GM12865 (cell line): ENCODE measurements at regions not wholly inside any gene's neighbourhood (a gene's known extent, or its start where the extent isn't known, plus 50 kb on each side); places are given as distances from the start of the nearest gene placed in this dataset.

Source experiments
- DNase-seq: peaks from one replicate; pipeline ENCODE4 v3.0.0; 2010; ENCODE audit warnings: low read depth
- H3K4me3 ChIP-seq: 2 replicates; pipeline ENCODE4 v1.5.1; 2011; ENCODE audit warnings: mild to moderate bottlenecking, low read depth, low read length, control low read depth
- TF ChIP-seq, protein P1 (sequence below): IDR thresholded peaks from 2 replicates; pipeline ENCODE4 v1.5.1; 2011; ENCODE audit warnings: low read length, control low read depth, low read depth, inconsistent platforms; ENCODE audit not compliant: insufficient read depth; ENCODE audit errors: missing control alignments

DNA sequence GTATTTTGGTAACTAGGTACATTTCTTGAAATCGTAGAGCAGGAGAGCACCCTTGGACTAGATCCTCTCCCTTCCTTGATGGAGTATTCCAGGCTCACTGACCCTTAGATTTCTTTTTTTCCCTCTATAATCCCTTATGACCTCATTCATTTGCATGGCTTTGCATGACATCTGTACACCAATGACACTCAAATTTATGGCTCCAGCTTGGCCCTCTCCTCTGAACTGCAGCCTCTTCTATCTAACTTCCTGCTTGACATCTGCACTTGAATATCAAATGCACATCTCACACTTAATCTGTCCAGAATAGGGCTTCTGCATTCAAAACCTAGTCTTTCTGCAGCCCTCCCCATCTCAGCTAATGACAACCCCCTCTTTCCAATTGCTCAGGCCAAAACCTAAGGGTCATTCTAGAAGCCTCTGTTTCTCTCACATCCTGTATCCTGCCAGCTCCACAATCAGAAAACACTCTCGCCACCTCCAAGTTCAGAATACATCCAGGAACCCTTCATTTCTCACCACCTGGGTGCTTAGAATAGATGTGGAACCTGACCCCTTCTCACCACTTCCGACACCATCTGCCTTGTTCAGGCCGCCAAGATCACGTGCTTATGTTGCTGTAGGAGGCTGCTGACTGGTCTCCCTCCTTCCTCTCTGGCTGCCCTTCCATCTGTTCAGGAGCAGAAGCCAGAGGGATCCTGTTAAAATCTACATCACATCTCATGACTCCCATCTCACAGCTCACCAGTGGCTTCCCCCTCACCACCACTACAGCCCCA, 138.9 kb upstream of the MTNR1B start:
- peak; percentile 29 for DNase-seq
- H3K4me3 ChIP-seq: no peak overlapping the region
- TF ChIP-seq, protein P1, sequence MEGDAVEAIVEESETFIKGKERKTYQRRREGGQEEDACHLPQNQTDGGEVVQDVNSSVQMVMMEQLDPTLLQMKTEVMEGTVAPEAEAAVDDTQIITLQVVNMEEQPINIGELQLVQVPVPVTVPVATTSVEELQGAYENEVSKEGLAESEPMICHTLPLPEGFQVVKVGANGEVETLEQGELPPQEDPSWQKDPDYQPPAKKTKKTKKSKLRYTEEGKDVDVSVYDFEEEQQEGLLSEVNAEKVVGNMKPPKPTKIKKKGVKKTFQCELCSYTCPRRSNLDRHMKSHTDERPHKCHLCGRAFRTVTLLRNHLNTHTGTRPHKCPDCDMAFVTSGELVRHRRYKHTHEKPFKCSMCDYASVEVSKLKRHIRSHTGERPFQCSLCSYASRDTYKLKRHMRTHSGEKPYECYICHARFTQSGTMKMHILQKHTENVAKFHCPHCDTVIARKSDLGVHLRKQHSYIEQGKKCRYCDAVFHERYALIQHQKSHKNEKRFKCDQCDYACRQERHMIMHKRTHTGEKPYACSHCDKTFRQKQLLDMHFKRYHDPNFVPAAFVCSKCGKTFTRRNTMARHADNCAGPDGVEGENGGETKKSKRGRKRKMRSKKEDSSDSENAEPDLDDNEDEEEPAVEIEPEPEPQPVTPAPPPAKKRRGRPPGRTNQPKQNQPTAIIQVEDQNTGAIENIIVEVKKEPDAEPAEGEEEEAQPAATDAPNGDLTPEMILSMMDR: no peak

DNA sequence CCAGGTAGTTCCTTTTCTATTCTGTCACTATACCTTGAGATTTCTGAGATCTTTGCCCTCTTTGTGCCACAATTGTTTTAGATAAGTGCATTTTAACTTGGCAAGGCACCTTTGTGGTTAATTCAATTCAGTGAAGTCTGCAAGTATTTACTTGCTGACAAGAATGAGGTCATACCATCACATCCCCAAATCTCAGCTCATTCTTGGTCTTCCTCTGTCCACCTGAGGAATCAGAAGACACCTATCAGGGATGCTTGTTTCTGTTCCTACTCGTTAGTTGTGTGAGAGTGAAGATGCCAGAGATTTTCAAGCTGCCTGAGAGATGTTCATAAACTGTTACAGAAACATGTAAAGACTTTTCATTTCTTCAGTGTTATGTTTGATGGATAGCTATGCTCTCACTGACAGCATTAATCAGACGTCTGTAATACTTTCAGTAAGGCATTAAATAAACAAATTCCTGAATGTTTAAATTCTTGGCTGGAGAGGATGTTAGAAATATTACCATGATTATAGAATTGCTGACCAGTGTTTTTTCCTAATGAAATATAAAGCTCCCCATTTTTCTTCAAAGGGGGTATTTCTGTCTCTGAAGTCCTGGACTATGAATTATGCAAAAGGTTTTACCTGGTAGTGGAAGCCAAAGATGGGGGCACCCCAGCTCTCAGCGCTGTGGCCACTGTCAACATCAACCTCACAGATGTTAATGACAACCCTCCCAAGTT, 135.0 kb upstream of the MTNR1B start:
- no peak for DNase-seq
- H3K4me3 ChIP-seq: no peak overlapping the region
- TF ChIP-seq, protein P1: no peak

DNA sequence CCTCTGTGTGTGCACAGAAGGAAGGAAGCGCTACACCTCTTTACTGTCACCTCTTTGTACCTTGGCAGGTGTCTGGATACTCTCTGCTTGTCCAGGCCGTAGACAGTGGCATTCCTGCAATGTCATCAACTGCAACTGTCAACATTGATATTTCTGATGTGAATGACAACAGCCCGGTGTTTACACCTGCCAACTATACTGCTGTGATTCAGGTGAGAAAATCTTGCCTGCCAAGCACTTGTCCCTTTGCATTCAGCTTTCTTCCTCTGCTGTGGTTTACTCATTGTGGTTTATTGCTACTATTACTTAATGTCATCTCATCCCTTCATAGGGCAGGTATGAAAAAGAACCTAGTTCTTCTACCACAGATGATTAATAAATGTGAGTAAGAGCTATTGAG, 131.9 kb upstream of the MTNR1B start:
- no peak overlapping the region for H3K4me3 ChIP-seq
- no peak for DNase-seq
- TF ChIP-seq, protein P1: no peak

DNA sequence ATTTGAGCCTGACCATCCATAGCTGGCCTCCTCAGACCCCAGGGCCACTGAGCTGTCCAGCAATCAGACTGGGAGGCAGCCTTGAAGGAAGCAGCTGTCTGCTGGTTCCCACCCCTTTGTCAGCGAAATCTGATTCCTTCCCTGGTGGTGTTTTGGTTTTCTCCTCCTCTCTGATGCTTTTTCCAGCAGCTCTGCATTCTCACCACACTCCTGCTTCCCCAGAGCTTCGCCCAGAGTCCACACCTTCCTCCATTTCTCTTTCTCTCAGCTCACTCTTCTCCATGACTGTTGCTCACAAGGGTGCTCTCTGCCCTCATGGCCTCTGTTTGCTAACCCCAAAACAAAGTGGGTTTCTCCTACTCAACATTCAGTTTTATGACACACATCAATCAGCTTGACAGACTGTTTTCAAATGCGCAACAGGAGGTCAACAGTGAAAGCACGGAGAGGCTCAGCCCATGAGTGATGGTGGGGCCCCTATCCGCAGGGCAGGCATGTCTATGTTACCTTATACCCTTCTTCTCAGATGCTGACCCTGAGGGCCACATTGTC, 130.6 kb upstream of the MTNR1B start:
- no peak for DNase-seq
- no peak overlapping the region for H3K4me3 ChIP-seq
- TF ChIP-seq, protein P1: no peak

DNA sequence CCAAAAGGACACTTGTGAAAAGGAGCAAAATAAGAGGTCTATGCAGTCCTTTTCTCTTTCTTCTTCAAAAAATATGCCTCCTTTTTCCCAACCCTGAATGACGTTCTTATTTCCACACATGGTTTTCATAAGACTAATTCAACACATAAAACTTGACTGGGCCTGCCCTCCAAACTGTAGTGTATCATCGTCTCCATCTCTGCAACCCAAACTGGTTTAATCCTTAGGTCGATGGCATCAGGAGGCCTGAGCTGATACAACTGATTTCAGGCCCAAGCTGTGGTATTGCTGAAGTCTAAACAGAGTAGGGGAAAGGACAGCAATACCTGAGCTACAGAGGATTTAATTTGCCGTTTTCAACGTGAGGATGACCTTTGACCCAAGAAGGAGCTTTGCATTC, 130.0 kb upstream of the MTNR1B start:
- TF ChIP-seq, protein P1: no peak
- DNase-seq: no peak
- no peak overlapping the region for H3K4me3 ChIP-seq

DNA sequence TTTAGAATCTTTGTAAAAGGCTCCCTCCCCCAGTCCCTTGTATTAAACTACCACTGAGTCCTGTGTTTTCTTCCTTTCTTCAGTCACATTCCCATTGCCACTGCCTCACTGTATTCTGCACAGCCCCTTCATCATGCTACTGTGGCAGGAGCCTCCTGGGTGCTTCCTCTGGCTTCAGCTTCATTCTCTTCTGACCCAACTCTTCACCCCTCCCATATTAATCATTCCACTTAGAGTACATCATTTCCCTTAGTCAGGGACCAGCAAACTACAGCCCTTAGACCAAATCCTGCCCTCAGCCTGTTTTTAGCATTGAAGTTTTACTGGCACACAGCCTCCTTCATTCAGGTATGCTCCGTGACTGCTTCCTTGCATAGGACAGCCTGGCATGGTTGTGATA, 127.7 kb upstream of the MTNR1B start:
- DNase-seq: no peak
- H3K4me3 ChIP-seq: no peak overlapping the region
- TF ChIP-seq, protein P1: no peak
